Osteocyte (in vitro differentiated cells): ENCODE measurements at regions not wholly inside any gene's neighbourhood (a gene's known extent, or its start where the extent isn't known, plus 50 kb on each side); places are given as distances from the start of the nearest gene placed in this dataset.

Experiments
- DNase-seq: peaks from one replicate; pipeline ENCODE4 v3.0.0; 2021; ENCODE audit warnings: mixed read lengths; ENCODE audit not compliant: unreplicated experiment; ENCODE audit errors: extremely low spot score
- H3K27ac Mint-ChIP-seq: one replicate; pipeline ENCODE4 v1.8.0; 2021; ENCODE audit warnings: mild to moderate bottlenecking, mixed read lengths; ENCODE audit not compliant: unreplicated experiment
- H3K27me3 Mint-ChIP-seq: one replicate; pipeline ENCODE4 v1.8.0; 2021; ENCODE audit warnings: mixed read lengths; ENCODE audit not compliant: unreplicated experiment
- H3K36me3 Mint-ChIP-seq: one replicate; pipeline ENCODE4 v1.8.0; 2021; ENCODE audit warnings: mixed read lengths; ENCODE audit not compliant: unreplicated experiment
- H3K4me1 Mint-ChIP-seq: one replicate; pipeline ENCODE4 v1.8.0; 2021; ENCODE audit warnings: mixed read lengths; ENCODE audit not compliant: unreplicated experiment
- H3K4me3 Mint-ChIP-seq: one replicate; pipeline ENCODE4 v1.8.0; 2021; ENCODE audit warnings: mild to moderate bottlenecking, moderate library complexity, mixed read lengths; ENCODE audit not compliant: unreplicated experiment
- H3K9me3 Mint-ChIP-seq: one replicate; pipeline ENCODE4 v1.8.0; 2021; ENCODE audit warnings: mixed read lengths; ENCODE audit not compliant: unreplicated experiment
- CTCF ChIP-seq: fragments of 200-600 bp; sonication (generic); IDR thresholded peaks from 2 replicates; pipeline ENCODE4 v1.5.0; 2021; ENCODE audit warnings: antibody characterized with exemption, mild to moderate bottlenecking, moderate library complexity

- no peak for DNase-seq
- Mint-ChIP-seq H3K27me3 (no peaks in the 10 kb centered on the region), H3K4me1 (no peaks in the 10 kb centered on the region), H3K9me3 (peaks cover 9% of the 10 kb centered on the region), H3K36me3 (no peaks in the 10 kb centered on the region), H3K27ac (no peak overlapping the region), H3K4me3 (no peak overlapping the region)
- TF ChIP-seq CTCF, result no peak
Observed at GRCh38 chr9:7377489-7377888, 422.1 kb downstream of the DMAC1 start.

GRCh38 chr9:7376833-7377232, 422.7 kb downstream of the DMAC1 start:
- Mint-ChIP-seq H3K36me3 (no peaks in the 10 kb centered on the region), H3K4me3 (no peak overlapping the region), H3K4me1 (no peaks in the 10 kb centered on the region), H3K27me3 (no peaks in the 10 kb centered on the region), H3K9me3 (peaks cover 9% of the 10 kb centered on the region), H3K27ac (no peak overlapping the region)
- DNase-seq, result no peak
- no peak for TF ChIP-seq CTCF

- no peak for TF ChIP-seq CTCF
Observed at GRCh38 chr9:7376213-7376612, 423.4 kb downstream of the DMAC1 start.

GRCh38 chr9:7375013-7375511, 424.5 kb downstream of the DMAC1 start:
- no peaks in the 10 kb centered on the region for H3K36me3 Mint-ChIP-seq
- no peak for DNase-seq
- H3K4me3 Mint-ChIP-seq, result no peak overlapping the region
- peaks cover 9% of the 10 kb centered on the region for H3K9me3 Mint-ChIP-seq
- TF ChIP-seq CTCF, result no peak
- no peaks in the 10 kb centered on the region for H3K27me3 Mint-ChIP-seq
- no peak overlapping the region for H3K27ac Mint-ChIP-seq
- no peaks in the 10 kb centered on the region for H3K4me1 Mint-ChIP-seq

More at GRCh38 chr9:7376213-7376612, 423.4 kb downstream of the DMAC1 start:
- Mint-ChIP-seq H3K27me3 (no peaks in the 10 kb centered on the region), H3K9me3 (peaks cover 9% of the 10 kb centered on the region), H3K4me3 (no peak overlapping the region), H3K36me3 (no peaks in the 10 kb centered on the region), H3K27ac (no peak overlapping the region), H3K4me1 (no peaks in the 10 kb centered on the region)
- no peak for DNase-seq

GRCh38 chr9:7370988-7371387, 428.6 kb downstream of the DMAC1 start:
- H3K27me3 Mint-ChIP-seq, result no peaks in the 10 kb centered on the region

More at GRCh38 chr9:7370988-7371387, 428.6 kb downstream of the DMAC1 start:
- Mint-ChIP-seq H3K27ac (no peak overlapping the region), H3K4me1 (no peaks in the 10 kb centered on the region), H3K4me3 (no peak overlapping the region), H3K36me3 (no peaks in the 10 kb centered on the region), H3K9me3 (peaks cover 6% of the 10 kb centered on the region)
- no peak for DNase-seq
- no peak for TF ChIP-seq CTCF
